ENCODE measurements at regions not wholly inside any gene's neighbourhood (a gene's known extent, or its start where the extent isn't known, plus 50 kb on each side); places are given as distances from the start of the nearest gene placed in this dataset.

DNA sequence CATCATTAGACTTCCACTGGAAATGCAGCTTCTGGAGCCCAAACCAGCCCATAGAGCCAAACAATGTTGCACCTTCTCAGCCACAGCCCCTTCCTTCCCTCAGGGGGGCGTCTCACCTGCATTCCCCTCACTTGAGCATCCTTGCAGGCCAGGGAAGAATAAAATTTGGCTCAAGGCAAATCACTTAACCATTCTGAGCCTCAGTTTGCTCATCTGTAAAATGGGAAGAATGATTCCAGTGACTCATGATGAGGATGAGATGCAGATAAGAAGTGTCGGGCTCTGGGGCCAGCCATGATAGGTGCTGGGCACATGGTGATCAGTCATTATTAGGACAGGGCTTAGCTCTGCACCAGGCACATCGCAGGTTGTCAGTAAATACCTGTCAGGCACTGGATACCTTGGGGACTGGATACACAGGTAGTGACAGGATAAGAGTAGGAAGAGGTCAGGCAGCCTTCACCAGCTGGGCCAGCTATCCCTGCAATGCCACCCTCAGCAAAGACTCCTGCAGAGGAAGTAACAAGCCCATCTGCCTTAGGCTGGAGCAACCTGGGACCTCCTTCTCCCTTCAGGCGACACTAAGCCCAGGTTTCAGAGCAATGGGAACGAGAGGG, 208.0 kb upstream of the TNRC6C start:
- in situ Hi-C loops (cut with MboI; ENCODE audit: low pct_unique_long_range_greater_than_20kb, low sequenced_read_pairs) = loop anchor here (25.0 kb wide), 1 partner anchor 213 kb away; no protein-coding TSS in a partner anchor
- no peak for DNase-seq

DNA sequence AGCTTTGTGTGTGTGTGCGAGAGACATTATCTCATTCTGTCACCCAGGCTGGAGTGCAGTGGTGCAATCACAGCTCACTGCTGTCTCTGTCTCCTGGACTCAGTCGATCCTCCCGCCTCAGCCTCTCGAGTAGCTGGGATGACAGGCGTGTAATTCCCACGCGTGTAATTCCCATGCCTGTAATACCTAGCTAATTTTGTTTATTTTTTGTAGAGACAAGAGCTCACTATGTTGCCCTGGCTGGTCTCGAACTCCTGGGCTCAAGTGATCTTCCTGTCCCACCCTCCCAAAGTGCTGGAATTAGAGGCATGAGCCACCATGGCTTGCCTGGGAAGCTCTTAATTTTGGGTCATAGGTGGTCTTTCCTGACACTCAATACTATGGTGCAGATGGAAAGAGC, 205.3 kb upstream of the TNRC6C start:
- in situ Hi-C loops (cut with MboI; ENCODE audit: low pct_unique_long_range_greater_than_20kb, low sequenced_read_pairs) = loop anchor here (25.0 kb wide), 1 partner anchor 216 kb away; no protein-coding TSS in a partner anchor

DNA sequence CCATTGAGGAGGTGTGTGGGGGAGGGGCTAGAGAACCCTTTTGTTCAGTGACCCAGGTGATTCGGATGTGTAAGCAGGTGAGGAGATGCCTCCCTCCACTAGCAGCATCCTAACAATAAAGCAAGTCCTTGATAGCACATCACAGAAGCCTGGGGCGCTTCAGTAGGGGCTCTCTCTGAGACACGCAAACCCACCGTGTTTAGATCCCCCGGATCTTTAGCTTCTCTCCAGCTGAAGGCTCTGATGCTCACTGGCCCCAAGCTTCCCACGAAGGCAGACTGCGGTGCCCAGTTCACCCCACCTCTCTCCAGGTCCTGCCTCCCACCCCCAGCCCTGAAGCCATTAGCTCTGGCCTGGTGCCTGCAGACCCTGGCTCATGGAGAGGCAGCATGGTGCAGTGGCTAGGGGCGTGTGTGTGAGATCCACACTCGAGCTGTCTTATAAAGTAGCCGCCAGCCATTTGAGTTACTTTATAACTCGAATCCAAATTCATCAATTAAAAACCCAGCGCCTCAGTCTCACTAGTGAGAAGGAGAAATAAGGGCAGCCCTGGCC, 204.7 kb upstream of the TNRC6C start:
- DNase-seq = no peak
- in situ Hi-C loops (cut with MboI; ENCODE audit: low pct_unique_long_range_greater_than_20kb, low sequenced_read_pairs) = loop anchor here (25.0 kb wide), 1 partner anchor 216 kb away; no protein-coding TSS in a partner anchor

More for the DNA sequence above, 205.3 kb upstream of the TNRC6C start:
- no peak for DNase-seq

DNA sequence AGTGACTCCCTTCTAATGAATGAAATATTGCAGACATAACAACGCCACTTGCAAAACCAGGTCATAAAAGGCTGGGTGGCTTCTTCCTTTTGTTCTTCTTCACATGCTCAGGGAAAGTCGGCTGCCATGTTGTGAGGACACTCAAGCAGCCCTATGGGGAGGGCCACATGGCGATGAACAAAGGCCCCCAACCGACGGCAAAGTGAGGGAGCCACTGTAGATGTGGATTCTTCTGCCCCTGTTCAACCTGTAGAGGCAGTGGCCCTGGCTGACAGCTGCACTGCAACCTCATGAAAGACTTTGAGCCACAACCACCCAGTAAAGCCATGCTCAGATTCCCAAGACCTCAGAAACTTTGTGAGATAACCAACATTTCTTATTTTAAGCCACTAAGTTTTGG, 203.5 kb upstream of the TNRC6C start:
- DNase-seq = no peak
- in situ Hi-C loops (cut with MboI; ENCODE audit: low pct_unique_long_range_greater_than_20kb, low sequenced_read_pairs) = loop anchor here (25.0 kb wide), 1 partner anchor 218 kb away; no protein-coding TSS in a partner anchor

DNA sequence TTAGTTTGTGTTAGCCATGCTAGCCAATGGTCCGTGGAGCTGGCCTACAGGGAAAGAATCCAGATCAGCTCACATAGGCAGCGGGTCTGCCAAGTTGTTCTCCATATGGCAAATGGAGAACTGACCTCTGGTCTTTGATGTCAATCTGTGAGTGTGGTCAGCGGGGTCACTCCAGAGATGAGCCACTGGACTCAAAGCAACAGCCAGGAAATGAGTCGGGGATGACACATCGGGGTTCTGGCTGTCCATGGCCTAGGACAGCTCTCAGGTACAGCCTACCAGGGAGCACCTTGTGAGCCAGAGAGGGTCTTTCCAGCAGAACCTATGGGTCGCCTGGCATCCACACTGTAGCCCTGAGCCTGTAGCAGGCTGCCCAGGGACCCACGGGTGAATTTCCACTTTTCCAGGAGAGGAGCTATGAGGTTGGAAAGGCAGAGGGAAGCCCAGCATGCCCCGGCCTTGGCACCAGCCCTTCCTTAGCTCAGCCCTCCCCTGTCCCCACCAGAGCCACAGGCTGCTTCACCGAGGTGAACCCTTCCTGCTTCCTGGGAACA, 203.0 kb upstream of the TNRC6C start:
- in situ Hi-C loops (cut with MboI; ENCODE audit: low pct_unique_long_range_greater_than_20kb, low sequenced_read_pairs) = loop anchor here (25.0 kb wide), 1 partner anchor 218 kb away; no protein-coding TSS in a partner anchor
- no peak for DNase-seq

DNA sequence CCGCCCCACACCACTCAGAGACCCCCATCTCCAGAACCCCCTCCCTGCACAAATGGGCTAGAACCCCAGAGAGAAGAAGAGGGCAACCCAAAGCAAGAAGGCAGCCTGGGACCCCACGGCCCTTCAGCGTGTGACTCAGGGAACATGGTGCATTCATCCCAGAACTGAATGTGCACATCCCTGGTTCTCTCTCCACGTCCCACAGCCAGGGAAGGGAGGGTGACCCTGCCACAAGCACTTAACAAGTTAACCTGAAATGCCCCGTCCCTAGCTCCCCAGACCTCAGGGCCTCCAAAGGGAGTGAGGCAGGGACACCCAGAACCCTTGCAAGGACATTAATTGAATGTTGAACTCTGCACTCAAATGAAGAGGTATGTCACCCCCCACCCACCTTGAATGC, 202.5 kb upstream of the TNRC6C start:
- in situ Hi-C loops (cut with MboI; ENCODE audit: low pct_unique_long_range_greater_than_20kb, low sequenced_read_pairs) = loop anchor here (25.0 kb wide), 1 partner anchor 219 kb away; no protein-coding TSS in a partner anchor

DNA sequence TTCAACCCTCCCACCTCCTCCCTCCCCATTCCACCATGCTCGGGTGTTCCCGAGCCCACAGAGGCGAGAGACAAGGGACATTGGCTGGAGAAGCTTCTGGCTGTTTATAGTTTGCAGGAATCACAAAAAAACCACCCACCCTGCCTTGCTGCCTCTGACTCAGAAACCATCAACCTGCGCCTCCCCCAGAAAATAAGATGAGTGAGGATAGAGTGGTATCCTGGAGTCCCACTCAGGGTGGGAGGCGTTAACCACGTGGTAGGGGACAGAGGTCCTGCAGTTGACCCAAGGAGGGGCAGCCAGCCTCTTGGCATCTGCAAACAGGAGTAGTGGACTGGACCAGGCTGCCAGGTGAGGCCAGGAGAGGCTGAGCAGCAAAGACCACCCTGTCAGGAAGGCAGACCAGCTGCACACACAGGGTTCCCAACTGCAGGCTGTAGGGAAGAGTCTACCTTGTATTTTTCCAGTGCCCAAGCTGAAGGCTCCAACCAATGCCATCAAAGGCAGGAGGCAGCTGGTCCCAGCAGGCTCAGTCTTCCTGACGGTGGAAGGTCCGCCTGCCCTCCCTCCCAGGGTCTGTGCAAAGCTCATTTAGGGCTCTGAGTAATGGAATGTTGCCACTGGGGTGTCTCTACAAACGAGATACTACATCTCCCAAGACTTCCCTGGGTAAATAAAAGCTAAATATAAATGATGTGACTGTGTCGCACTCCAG, 201.5 kb upstream of the TNRC6C start:
- in situ Hi-C loops (cut with MboI; ENCODE audit: low pct_unique_long_range_greater_than_20kb, low sequenced_read_pairs) = loop anchor here (25.0 kb wide), 1 partner anchor 220 kb away; no protein-coding TSS in a partner anchor
- DNase-seq = no peak

More for the DNA sequence above, 202.5 kb upstream of the TNRC6C start:
- no peak for DNase-seq

DNA sequence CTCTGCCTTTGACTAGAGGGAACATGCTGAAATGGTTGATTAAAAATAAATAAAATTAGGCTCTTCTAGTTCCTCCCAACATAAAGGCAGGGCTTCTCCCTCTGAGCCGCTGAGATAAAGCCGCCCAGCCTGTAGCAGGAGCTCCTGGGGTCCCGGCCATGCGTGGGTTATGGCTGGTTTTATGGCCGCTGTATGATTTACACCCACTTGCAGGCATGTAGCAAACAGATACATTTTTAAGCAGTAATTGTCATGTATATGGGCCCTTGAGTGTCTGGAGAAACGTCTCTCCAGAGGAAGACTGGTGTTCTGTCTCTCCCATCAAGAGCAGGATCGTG, 201.0 kb upstream of the TNRC6C start:
- in situ Hi-C loops (cut with MboI; ENCODE audit: low pct_unique_long_range_greater_than_20kb, low sequenced_read_pairs) = loop anchor here (25.0 kb wide), 1 partner anchor 220 kb away; no protein-coding TSS in a partner anchor
- DNase-seq = no peak

DNA sequence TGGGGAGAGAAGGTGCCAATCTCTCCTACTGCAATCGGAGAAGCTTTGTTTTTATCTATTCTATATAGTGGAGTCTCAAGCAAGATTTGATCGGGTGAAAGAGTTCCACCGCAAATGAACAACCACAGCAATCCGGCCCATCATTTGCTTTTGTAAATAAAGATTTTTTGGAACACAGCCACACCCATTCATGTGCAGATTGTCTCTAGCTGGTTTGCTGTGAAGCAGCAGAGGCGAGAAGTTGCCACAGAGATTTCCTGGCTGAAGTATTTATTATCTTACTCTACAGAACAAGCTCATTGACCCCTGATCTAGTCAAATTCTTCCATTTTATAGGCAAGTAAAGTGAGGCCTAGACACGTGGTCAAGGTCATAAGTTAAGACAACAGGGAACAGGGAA, 195.5 kb upstream of the TNRC6C start:
- DNase-seq = no peak
- in situ Hi-C loops (cut with MboI; ENCODE audit: low pct_unique_long_range_greater_than_20kb, low sequenced_read_pairs) = loop anchor here (25.0 kb wide), 1 partner anchor 226 kb away; no protein-coding TSS in a partner anchor

DNA sequence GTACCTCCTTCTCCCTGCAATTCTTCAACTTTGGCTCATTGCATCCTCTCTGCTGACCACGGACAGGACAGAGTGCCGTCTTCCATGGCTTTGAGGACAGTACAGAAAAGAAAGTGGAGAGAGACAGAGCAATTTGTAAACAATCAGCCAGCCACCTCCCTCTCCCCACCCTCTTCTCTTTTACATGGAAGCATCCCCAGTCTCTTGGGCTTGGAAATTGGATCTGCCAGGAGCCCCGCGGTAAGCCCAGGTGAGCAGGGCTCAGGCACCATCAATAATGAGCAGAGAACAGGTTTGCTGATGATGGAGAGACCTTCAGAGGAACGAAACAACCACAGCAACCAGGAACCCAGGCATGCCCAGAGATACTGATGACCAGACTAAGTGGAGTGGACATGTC, 194.9 kb upstream of the TNRC6C start:
- in situ Hi-C loops (cut with MboI; ENCODE audit: low pct_unique_long_range_greater_than_20kb, low sequenced_read_pairs) = loop anchor here (25.0 kb wide), 1 partner anchor 226 kb away; no protein-coding TSS in a partner anchor
- no peak for DNase-seq

DNA sequence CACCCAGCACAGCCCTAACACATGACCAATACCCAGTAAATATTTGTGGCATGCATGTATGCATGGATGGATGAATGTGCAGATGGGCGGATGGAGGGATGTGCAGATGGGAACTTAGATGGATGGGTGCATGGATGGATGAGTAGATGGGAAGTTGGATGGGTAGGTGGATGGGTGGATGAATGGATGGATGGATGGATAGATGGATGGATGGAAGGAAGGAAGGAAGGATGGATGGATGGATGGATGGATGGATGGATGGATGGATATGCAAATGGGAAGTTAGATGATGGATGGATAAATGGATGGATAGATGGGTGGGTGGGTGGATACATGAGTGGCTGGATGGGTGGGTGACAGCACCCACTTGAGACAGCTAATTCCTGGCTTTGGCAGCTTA, 193.2 kb upstream of the TNRC6C start:
- in situ Hi-C loops (cut with MboI; ENCODE audit: low pct_unique_long_range_greater_than_20kb, low sequenced_read_pairs) = loop anchor here (25.0 kb wide), 1 partner anchor 228 kb away; no protein-coding TSS in a partner anchor
- DNase-seq = no peak

DNA sequence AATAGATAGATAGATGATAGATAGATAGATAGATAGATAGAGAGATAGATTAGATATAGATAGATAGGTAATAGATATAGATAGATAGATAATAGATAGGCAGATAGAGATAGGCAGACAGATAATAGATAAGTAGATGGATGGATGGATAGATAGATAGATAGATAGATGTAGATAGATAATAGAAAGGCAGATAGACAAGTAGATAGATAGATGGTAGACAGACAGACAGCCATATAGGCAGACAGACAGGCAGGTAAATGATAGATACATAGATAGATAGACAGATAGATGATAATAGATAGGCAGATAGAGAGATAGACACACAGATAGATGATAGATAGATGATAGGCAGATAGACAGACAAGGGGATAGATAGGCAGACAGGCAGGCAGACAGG, 191.4 kb upstream of the TNRC6C start:
- no peak for DNase-seq
- in situ Hi-C loops (cut with MboI; ENCODE audit: low pct_unique_long_range_greater_than_20kb, low sequenced_read_pairs) = loop anchor here (25.0 kb wide), 1 partner anchor 230 kb away; no protein-coding TSS in a partner anchor

DNA sequence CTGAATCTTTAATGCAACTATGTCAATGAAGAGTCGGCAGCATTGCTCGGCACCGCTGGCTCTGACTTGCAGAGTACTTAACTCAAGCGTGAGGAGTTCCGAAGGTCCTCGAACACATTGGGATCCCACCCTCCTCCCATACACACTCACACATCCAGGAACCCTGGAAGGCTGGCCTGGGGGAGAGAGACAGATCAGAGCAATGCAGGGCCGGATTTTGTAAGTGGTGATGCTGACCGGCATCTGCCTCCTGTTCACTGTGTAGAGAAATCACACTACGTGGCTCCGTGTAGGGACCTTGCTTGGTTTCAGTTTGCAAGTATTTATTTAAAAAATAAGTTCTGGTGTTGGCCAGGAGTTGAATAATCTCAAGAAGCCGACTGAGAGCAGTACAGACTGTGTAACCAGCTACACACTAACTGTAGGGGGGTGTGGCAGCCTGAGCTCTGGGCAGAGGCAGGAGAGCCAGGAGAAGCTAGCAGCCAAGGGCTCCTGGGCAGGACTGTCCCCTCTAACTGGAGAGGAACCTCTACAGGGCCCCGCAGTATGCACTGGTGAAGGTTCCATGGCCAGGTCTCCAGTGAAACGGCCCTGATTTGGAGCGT, 190.2 kb upstream of the TNRC6C start:
- in situ Hi-C loops (cut with MboI; ENCODE audit: low pct_unique_long_range_greater_than_20kb, low sequenced_read_pairs) = loop anchor here (25.0 kb wide), 1 partner anchor 231 kb away; no protein-coding TSS in a partner anchor
- no peak for DNase-seq

DNA sequence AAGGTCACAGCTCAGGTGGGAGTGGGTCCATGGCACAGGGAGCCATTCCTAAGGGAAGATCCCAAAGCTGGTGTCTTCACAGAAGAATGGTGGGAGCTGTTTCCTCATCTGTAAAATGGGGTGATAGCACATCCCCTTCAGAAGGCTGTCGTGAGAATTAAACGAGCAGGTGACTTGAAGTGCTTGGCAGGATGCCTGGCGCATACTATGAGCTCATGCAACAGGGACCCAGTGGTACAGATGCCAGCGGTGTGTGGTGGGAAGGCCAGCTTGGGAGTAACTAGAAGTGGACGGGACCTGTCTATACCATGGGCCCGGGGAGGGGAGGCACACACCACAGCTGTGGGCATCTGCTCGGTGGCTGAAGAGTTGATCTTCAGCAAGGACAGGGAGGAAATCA, 189.3 kb upstream of the TNRC6C start:
- DNase-seq = no peak

DNA sequence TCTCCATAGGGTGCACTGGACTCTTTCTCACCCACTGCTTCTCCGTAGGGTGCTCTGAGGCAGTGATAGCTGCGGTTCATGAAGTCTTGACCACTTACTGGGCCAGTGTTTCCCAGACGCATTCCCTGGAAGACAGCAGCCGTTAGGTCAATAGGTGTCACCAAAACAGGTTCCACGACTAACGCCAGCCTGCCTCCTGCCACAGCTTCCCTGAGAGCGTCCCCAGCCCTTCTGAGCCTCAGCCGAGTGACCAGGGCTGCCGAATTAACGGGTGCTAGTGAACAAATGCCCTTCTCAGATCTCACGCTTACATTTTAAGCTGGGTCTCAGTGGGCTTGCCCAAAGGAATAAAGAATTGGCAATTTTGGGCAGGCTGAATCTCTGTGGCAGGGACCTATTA, 188.7 kb upstream of the TNRC6C start:
- in situ Hi-C loops (cut with MboI; ENCODE audit: low pct_unique_long_range_greater_than_20kb, low sequenced_read_pairs) = loop anchor here (25.0 kb wide), 1 partner anchor 232 kb away; no protein-coding TSS in a partner anchor
- DNase-seq = no peak

More for the DNA sequence above, 189.3 kb upstream of the TNRC6C start:
- in situ Hi-C loops (cut with MboI; ENCODE audit: low pct_unique_long_range_greater_than_20kb, low sequenced_read_pairs) = loop anchor here (25.0 kb wide), 1 partner anchor 232 kb away; no protein-coding TSS in a partner anchor

DNA sequence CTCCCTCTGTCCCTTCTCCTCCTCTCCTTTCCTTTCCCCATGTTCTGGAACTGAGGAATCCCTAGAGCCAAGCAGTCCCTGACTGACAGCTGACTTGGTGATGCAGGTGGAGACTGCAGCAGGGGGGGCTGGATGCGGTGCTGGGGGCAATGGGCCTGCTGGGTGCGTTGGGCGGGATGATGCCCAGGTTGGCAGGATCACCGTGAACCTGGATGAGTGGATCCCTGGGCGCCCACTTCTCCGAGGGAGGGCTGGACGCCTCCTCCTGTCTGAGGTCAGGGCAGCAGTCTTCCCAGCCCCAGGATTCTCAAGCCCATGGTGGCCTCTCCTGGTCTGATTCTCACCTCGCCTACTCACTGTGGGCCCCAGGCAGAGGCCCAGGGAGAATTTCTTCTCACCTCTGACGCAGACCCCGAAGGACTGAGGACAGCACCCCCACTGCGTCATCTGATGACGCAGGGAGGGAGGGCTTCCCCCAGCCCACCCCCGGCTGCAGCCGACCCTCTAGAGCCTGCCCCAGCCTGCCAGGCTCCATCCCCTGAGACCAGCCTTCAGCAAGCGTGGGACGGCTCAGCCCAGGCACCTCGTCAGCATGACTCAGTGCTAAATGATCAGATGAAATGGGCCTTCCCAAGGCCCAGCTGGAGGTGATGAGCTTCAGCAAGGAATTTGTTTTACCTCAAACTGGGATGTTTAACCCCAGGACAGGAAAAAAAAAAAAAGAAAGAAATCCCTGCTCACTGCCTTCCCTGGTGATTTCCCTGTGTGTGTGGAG, 188.0 kb upstream of the TNRC6C start:
- DNase-seq = no peak
- in situ Hi-C loops (cut with MboI; ENCODE audit: low pct_unique_long_range_greater_than_20kb, low sequenced_read_pairs) = loop anchor here (25.0 kb wide), 1 partner anchor 233 kb away; no protein-coding TSS in a partner anchor

DNA sequence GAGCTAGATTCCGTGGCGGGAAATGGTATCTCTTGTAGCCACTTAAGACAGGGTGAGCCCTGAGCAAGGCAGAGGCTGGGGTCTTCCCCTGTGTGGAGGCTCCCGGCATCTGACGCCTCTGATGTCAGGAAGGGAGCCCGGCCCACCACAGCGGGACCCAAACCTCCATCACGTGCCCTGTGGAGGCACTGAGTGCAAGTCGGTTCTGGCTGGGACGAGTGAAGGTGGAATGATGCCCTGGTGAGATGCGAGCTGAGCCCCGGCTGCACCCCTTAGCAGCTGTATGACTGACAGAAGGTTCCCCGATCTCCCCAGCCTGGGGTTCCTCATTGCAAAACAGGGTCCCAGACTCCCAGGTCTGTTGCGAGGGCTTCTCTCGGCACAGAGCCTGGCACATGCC, 187.4 kb upstream of the TNRC6C start:
- no peak for DNase-seq
- in situ Hi-C loops (cut with MboI; ENCODE audit: low pct_unique_long_range_greater_than_20kb, low sequenced_read_pairs) = loop anchor here (25.0 kb wide), 1 partner anchor 234 kb away; no protein-coding TSS in a partner anchor

DNA sequence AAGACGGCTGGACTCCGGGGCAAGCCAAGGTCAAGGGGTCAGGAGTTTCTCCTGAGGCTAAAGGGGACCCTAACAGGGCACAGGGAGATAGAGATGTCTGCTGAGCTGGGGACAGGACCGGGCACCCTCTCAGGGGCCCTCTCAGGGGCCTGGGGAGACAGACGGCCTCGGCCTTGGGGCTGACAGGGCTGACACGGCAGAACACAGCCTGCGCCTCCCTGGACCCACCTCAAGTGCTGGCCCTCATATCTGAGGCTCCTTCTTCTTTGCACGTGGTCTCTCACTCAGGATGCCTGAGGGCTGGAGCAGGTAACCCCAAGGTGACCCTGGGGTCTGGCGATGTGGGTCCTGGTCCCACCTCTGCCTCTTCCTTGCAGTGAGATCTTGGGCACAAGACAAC, 186.9 kb upstream of the TNRC6C start:
- in situ Hi-C loops (cut with MboI; ENCODE audit: low pct_unique_long_range_greater_than_20kb, low sequenced_read_pairs) = loop anchor here (25.0 kb wide), 1 partner anchor 234 kb away; no protein-coding TSS in a partner anchor

More for the DNA sequence above, 186.9 kb upstream of the TNRC6C start:
- DNase-seq = no peak
